Hematopoietic multipotent progenitor cell (in vitro differentiated cells): ENCODE measurements at regions not wholly inside any gene's neighbourhood (a gene's known extent, or its start where the extent isn't known, plus 50 kb on each side); places are given as distances from the start of the nearest gene placed in this dataset.
"Not testable (repeated sequence)": the region's sequence is repeated elsewhere in the genome, so short reads cannot be mapped to it uniquely, and the experiment has no call there.

Experiments
- DNase-seq, 3 donors: peaks; one replicate each; pipeline ENCODE4 v3.0.0-alpha.2; 2011 to 2015; ENCODE audit warnings: low read depth in 2 of 3, low spot score in 2 of 3

DNA sequence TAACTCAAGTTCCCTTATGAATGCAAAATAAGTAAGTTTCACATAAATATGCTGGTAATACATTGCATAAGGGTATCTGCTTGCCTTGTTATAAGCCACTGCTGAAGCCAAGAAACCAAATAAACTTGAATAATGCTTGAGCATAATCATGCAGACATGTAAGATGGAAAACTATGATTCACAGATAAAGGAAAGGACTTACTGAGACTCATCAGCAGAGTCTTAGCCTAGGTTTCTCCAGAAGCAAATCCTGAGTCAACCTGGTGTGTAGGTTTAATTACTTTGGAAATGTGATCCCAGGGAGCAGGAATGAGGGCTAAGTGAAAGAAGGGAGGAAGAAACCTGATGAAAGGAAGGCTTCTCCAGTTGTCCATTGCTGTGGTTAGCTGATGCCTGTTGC lies 107.7 kb upstream of the BTG1 start:
- no peak for DNase-seq

DNA sequence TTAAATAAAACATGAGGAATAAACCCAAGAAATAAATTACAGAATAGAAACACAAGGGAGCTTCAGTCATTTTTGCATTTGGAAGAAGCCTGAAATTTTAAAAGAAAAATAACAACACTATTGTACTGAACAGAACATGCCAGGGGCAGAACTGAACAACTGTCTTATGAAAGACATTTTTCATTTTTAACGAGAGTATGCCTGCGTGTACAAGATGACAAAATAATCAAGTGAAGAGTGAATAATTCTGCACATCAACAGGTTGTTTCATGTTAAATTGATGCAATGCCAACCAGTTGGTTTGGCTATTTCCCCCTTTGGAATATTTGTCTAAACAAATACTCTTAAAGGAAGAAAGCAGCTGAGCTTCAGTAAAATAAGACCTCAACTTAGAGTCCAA lies 103.3 kb upstream of the BTG1 start:
- DNase-seq: no peak

DNA sequence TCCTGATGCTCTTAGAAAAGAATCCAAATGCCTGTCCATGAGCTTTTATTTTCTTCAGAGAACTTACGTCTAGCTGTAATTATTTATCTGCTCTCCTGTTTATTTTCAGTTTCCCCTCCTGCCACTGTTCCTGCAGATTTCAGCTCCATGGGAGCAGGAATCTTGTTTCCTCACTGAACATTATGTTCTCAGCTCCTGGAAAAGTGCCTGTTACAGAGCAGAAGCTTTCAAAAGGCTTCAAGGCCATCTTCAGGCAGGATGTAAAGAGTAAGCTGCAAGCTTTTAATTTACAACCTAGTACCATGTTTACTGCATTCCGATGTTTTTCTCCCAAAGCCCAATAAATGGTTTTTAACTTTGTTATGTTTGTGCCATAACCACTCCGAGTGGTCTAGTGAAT lies 98.4 kb upstream of the BTG1 start:
- no peak for DNase-seq

DNA sequence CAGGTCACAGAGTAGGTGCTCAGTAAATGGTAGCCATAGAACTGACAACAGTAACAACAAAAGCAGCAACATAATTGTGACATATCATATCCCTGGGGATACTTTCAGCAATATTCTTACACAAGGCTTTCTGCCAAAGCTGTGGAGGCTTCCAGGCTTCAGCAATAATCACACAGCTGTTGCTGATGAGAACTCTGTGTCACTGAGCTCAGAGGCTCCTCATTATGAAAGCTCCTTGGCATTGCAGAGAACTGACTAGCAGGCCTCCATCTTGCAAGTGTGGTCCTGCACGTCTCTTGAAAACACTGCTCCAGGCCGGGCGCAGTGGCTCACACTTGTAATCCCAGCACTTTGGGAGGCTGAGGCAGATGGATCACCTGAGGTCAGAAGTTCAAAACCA lies 97.3 kb upstream of the BTG1 start:
- no peak for DNase-seq

DNA sequence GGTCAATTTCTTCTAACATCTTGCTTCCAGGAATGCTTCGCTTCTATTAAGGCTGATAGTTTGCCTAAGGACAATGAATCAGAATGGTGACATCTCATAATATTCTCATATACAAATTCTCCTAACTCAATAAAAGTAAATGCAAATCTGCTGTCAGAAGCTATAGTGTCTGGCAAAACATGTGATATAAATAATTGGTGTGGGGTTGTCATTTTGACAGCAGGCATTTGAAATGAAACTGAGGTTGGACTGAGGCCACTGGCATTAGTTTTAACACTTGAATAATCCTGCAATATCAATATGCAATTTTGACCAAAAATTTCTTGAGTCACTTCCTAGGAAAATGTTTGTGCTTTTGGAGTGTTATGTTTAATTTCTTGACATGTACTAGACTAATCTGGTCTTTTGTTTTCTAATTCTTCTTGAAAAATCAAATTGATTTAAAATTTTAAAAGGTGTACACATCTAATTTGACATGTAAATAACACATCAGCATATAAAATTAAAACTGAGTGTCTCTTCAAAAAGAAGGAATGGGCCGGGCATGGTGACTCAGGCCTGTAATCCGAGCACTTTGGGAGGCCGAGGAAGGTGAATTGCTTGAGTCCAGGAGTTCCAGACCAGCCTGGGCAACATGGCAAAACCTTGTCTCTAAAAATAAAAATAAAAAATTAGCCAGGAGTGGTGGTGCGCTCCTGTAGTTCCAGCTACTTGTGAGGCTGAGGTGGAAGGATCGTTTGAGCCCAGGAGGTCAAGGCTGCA lies 92.3 kb upstream of the BTG1 start:
- no peak for DNase-seq

DNA sequence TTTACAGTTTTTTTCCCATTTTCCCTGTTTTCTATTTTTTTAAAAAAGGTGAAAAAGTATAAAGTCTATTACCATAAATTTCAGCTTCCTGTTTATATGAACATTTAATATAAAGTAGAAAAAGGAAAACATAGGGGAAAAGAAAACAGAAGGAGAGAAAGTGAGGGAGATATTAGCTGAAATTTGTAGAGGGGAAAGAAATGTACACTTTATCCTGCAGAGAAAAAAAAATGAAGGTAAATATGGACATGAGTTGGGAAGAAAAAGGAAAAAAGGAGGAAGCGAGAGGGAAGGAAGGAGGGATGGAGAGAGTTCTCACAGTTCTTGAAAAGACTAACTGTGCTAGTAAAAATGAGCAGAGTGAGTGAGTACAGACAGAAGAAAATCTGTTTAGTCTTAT lies 91.6 kb upstream of the BTG1 start:
- no peak for DNase-seq

DNA sequence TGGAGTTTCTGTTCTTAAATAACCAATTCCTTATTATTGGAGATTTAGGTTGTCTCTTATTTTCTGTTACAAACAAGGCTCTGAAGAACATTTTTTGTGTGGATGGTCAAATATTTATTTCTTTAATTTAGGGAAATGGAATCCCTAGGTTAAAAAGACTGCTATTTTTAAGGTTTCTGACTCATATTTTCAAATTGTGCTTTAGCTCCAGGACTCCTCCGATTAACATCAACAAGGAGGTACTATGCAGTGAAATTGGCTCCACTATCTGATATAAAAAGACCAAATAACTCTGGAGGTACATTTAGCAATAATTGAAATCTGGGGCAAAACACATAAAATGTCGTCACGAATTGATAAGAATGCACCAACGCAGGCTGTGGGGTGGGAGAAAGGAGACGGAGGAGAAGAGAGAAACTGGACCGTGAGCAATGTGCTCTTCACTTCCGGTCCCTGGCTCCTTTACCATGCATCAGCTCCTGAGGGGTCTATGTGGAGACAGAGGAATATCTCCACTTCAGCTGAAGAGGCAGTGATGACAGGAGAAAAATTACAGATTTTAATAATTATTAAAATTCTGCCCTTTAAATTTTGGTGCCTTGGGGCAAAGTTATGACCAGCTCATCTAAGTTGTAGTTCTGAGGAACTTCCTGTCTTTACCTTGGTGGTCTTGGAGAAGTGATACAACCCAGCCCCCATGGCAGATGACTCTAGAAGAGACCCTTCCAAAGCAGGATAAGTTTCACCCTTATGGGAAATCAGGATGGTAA lies 90.2 kb upstream of the BTG1 start:
- DNase-seq: no peak

DNA sequence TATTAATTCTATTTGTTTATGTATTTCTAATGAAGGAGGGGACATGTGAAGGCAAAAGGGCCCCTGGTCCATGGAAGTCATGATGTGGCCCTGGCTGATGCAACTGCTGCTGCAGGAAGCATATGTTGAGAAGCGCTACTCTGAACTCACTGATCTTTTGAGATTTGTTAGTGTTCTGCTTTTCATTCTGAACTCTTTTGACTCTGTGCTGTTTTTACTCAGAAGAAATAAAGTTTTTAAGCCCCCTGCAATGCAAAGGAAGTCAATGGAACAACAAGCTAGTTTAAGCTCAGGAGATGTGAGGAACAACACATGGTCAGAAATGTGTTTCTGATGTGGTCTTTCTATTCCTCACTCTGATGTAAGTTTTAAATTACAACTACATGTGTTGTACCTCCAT lies 88.9 kb upstream of the BTG1 start:
- peak in 1 of 3 donors; percentile 10 for DNase-seq

DNA sequence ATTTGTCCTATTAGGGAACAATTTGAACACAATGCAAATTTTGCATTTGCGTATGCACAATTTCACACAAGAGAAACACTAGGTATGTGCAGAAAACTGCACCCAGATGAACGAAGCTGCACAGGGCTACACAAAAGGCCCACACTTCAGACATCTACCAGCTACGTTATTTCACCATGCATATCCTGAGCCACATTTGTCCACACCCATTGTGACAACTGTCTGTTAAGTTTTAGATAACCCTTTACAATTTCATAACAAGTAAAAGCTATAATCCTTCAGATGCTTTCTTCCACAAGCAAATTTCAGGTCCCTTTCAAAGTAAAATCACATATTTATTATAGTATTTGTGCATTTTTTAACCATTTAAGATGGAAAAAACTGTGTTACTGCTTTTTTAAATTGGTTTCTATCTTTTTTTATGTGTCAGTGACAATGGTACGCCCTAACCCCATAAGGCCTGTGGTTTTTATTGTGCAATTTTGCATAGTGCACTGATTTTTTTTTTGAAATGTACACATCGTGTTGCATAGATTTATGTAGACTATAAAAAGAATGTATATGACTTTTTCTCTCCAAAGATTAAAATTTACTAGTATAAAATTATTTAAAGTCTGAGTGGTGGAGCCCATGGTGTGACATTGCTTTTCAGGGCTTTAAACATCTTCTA lies 87.8 kb upstream of the BTG1 start:
- no peak for DNase-seq

DNA sequence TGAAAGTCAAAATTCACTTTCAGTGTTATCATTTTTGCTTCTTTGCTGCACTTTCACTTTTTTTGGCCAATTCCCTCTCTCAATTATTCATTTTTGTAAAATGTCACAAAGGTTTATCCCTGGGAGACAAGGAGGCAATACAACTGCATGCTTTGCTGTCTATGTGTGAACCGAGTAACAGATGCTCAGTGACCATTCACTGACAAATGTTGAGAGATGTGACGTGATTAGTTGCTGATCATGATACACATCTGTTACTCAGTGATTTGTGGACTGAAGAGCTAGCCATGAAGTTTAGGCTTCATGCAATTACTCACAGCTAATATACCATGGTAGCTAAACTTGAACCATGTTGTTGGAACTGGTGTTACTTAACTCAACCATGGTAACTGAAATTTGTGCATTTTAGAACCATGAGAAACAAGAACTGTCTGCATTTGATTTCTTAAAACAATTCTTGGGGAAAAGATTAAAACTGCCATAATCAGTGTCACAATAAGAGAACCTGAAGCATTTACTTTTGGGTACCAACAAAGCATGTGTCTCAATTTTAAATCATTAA lies 86.8 kb upstream of the BTG1 start:
- DNase-seq: not testable (repeated sequence)

DNA sequence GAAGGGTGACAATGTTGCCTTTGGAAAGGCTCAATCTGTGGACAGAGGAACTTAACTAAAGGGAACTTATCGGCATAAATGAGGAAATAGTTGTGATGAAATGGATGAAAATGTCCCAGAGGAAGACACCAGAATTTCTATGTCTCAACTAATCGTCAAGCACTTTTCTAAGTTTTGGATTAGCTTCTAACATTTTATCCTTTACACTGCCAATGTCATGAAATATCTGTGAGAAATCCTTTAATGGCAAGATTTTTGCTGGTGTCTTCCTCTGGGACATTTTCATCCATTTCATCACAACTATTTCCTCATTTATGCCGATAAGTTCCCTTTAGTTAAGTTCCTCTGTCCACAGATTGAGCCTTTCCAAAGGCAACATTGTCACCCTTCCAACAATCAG lies 86.3 kb upstream of the BTG1 start:
- DNase-seq: not testable (repeated sequence)

DNA sequence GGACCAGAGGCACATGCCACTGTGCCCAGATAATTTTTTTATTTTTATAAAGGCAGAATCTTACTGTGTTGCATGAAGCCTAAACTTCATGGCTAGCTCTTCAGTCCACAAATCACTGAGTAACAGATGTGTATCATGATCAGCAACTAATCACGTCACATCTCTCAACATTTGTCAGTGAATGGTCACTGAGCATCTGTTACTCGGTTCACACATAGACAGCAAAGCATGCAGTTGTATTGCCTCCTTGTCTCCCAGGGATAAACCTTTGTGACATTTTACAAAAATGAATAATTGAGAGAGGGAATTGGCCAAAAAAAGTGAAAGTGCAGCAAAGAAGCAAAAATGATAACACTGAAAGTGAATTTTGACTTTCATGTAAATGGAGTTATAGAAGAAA lies 85.9 kb upstream of the BTG1 start:
- DNase-seq: not testable (repeated sequence)

DNA sequence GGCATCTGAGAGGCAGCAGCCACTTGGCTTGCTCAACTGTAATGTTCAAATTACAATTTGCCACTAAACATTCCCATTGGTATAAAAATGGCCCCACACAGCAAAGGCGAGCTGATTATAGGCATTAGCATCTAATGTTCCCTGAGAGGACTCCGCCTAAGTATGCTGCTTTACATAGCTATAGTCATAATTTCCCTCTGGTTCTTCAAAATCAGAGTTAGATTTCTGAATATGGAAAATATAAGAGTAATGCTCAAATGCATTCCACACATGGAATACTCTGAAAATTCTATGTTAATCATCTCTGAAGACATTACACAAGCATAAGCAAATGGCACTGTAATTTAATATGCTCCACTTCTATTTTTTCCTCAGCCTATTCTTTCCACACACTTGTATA lies 83.7 kb upstream of the BTG1 start:
- no peak for DNase-seq

DNA sequence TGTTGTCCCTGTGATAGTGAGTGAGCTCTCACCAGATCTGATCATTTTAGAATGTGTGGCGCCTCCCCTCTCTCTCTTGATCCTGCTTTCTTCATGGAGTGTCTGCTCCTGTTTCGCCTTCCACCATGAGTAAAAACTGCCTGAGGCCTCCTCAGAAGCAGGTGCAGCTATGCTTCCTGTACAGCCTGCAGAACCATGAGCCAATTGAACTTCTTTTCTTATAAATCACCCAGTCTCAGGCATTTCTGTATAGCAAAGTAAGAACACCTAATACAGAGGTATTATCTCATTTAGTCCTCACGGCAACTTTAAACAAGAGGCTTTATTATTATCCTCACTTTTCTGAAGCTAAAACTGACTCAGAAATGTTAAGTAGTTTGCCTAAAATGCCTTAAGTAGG lies 81.3 kb upstream of the BTG1 start:
- DNase-seq: no peak

DNA sequence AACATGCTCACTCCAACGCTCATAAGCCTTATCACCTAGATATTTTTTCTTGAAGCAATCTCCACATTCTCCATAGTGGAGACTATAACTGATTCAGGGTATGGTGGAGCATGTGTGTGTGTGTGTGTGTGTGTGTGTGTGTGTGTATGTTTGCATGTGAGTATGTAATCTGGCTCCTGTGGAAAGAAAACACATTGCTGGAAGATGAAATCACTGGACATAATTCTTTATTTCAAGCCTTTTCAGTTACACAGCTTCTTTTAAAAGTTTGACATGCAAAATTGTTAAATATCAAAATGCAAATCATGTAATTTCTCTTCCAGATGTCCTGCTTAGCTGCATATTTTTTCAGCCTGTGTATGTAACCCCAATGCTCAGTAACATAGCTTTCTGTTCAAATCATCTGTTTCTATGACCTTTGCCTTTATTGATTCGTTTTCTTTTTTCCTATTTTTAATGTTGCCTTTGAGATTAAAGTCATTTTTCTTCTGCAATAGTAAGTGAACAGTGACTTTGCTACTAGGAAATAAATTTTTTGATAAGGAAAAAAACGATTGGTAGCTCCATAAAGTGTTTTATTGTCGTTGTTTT lies 80.5 kb upstream of the BTG1 start:
- DNase-seq: no peak

DNA sequence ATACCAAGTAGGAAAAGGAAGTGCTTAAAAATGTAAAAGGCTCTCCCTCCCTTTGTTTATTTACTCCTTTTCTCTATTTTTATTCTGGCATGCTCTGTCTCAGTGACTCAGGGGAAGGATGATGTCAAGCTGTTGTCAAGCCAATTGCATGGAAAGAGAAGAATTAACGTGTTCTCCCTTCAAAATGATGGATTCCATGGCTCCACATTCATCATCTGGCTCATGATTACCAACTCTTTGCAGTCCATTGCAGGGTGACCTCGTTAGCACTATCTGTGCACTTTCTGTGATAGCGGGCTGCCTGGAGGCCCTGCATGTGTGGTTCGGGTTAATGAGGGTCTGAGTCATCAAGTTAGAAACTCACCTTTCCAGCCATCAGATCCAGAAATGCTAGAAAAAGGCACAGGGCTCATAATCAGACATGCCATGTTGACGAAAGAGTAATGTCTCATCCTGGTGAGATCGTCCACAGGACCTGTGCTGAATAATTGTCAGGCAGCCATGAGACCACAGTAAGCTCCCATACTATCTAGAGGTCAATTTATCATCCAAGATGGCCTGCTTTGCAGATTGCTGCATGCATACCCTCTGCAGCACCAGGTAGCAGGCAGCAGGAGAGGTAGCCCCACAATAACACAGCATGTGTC lies 79.2 kb upstream of the BTG1 start:
- no peak for DNase-seq

DNA sequence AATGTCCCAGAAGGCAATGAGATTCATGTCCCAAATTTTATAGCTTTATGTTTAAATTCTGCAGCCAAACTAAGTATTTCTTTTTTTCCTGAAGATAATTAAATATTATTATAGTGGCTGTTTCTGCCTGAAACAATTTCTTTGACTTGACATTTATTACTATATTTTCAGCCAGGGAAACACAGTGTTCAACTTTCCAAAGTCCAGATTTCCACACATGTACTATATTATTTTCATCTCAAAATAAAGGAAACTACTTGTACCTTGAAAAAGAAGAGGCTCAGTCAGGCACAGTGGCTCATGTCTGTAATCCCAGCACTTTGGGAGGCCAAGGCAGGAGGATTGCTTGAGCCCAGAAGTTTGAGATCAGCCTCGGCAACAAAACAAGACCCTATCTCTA lies 77.8 kb upstream of the BTG1 start:
- no peak for DNase-seq

DNA sequence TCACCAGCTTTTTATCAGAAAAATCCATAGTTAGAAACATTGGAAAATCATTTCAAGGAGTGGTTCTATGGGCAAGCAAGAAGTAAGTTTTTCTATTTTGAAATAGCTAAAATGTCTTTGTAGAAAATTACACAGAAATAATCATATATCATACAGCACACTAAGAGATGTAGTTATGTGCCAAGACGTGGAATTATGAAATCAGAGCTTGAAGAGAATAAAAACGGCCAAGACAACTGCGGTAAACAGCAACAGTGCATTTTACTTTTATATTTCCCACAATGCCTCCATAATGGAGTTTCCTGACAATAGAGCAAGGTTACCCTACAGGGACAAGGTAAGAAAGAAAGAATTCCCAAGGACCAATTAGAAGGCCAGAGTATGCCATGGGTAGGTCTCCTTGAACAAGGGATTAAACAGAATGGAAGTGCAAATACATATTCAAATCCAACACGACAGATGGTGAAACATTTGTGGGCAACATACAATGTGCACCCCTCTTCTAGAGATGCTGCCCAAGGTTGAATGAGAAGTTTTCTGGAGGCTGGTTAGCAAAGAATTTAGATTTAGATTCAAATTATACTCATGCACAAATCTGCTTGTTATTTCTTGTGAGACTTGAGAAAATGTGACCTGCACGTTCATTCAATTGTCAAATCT lies 76.1 kb upstream of the BTG1 start:
- no peak for DNase-seq

DNA sequence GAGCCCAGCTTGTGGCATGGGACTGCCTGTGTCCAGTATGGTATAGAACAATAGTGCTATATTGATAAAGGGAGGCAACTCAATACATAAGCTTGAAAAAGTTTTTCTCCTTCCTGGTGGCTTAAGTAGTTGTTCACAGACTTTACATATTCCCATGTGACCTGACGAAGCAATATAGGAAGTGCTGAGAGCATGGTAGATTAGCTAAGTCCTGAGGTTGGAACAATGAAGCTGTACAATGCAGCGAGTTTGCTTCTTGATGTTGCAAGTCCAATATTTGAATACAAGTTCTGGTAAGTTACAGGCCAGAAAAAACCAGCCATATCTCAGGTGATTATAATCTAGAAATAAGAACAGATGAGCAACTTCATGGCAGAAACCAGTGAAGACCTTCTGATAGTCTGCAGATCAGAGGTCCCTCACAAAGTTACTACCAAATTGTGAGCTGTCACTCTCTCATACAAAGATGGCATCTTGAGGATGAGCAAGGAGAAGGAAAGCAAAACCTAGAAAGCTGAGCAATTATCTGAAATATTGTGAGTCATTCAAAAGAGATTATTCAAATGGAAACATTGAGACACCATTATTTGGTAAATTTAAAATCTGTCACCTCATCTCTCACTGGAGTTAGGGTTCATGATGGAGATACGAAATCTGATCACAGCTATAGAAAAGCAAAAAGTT lies 72.9 kb upstream of the BTG1 start:
- no peak for DNase-seq

DNA sequence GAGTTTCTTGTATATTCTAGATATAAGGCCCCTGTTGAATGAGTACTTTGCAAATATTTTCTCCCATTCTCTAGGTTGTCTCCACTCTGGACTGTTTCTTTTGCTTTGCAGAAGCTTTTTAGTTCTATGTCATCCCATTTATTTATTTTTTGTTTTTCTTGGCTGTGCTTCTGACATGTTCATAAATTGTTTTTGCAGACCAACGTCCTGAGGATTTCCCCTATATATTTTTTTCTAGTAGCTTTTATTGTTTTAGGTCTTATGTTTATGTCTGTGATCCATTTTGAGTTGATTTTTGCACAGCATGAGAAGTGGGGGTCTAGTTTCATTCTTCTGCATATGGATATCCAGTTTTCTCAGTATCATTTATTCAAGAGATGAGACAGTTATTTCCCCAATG lies 70.4 kb upstream of the BTG1 start:
- no peak for DNase-seq
